HG03378 (cell line): ENCODE measurements at regions not wholly inside any gene's neighbourhood (a gene's known extent, or its start where the extent isn't known, plus 50 kb on each side); places are given as distances from the start of the nearest gene placed in this dataset.
A peak's percentile ranks its signal among the peaks of the same experiment; 100 is the strongest.
"Not testable (repeated sequence)": the region's sequence is repeated elsewhere in the genome, so short reads cannot be mapped to it uniquely, and the experiment has no call there.

Source experiments
- ATAC-seq: cut with Tn5 transposase; IDR thresholded peaks from one replicate; pipeline ENCODE4 v1.9.1; 2021; ENCODE audit warnings: mild to moderate bottlenecking, moderate library complexity; ENCODE audit not compliant: unreplicated experiment

DNA sequence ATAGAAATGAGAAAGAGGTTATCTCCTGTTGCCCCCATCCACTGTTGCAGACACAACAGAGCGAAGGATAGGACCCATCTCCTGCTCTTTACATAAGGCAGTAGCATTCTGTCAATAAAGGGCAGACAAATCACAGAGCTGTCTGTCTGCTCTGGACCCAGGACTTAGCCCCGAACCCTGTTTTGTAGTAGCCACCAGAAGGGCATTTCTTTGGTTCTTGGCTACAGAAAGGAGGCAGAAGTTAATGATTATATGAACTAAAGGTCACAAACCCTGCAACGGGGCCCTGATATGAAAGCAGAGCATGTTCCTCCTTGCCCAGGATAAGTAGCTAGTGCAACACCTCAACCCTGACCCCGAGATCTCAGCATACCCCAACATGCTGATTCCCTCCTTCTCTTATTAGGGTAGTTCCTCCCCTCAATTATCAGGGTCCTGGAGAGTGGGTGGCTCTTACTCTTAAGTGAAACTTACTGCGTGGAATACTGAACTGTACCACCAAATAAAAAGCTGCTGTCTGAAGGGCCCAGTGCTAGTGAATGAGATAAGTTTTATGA is 680.4 kb upstream of the SPRY2 start:
- no peak for ATAC-seq

DNA sequence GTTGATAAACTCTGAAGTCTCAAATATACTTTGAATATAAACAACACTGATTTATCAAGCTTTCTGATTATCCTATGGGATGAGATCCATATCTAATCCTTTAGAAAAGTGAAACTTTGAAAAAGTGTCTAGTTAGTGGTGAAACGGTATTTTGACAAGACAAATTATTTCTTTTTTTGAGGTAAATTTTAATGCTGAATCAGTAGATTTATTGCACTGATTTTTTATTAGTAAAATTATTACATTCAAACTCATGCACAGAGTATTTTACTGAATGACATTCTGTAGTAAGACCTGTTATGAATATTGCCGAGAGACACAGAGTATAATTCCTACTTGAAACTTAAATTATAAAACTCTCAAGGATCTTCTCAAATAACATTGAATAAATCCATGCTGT is 679.1 kb upstream of the SPRY2 start:
- no peak for ATAC-seq

DNA sequence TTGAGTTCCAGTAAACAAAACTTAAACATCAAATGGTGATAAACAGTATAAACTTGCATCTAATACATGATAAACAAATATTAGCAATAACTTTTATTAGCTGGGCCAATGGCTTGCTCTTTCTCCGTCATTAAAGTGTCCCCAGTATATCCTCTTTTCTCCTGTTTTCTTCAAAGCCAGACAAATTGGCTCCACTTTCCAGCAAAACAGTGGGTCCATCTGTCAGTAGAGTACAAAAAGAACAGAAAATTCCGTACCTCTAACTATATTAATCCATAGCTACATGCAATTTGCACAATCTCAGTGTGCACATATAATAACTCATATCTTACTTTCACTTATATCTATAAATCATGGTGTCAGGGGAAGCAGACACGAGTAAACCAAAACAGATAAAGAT is 678.0 kb upstream of the SPRY2 start:
- no peak for ATAC-seq

DNA sequence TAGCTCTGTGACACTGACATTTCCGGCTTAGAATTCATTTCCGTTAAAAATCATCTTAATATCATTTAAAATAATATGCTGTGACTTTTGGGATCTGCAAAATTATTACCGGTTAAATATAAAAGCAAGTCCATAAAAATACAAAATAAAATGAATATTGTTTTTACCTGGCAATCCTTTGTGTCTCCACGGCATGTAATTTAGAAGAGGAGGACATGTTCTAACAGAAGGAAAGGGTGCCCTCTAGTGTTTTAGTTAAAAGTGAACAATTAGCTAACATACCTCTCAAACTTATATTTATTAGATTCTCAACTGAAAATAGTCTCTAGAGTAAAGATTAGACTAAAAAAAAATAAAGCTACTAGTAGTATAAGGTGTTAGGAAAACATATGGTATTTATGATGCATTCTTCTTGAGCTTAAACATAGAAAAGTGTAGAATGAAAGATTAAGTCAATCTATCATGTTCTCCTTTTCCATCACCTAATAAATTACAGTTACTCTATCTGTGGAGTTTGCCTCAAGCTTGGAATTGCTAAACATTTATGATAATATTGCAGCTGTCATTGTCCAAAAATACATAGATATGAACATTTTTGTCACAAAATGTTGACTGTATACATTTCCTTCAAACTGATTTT is 676.7 kb upstream of the SPRY2 start:
- ATAC-seq: peak; percentile 72

DNA sequence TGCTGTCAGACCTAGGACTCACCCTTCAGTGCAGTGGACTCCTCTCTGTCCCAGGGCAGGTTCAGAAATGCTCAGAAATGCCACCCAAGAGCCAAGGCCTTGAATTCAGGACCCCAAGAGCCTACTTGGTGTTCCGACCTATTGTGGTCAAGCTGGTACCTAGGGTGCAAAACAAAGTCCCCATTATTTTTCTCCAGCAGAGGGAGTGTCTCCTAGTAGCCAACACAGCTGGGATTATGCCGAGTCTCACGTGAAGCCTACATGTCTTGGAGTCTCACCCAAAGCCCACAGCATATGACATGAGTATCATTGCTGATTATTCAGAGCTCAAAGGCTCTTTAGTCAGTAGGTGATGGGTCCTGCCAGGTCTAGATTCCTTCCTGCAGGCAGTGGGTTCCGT is 671.1 kb upstream of the SPRY2 start:
- ATAC-seq: no peak

DNA sequence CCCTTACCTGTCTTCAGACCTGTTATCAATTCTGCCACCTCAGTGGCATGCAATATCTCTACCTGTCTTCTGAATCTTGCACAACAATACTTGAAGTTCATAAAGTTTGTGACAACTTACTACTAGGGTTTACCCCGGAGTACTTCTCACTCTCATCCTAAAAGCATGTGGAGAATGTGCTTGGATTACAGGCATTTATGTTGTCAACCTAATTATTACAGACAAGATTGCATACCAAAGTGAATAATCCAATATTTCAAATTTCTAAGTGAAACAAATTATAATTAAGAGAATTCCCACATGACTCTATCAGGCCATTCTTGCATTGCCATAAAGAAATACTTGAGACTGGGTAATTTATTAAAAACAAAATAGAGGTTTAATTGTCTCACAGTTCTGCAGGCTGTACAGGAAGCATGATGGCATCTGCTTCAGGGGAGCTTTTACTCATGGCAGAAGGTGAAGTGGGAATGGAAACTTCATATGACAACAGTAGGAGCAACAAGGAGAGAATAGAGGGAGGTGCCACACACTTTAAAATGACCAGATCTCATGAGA is 661.0 kb upstream of the SPRY2 start:
- no peak for ATAC-seq

DNA sequence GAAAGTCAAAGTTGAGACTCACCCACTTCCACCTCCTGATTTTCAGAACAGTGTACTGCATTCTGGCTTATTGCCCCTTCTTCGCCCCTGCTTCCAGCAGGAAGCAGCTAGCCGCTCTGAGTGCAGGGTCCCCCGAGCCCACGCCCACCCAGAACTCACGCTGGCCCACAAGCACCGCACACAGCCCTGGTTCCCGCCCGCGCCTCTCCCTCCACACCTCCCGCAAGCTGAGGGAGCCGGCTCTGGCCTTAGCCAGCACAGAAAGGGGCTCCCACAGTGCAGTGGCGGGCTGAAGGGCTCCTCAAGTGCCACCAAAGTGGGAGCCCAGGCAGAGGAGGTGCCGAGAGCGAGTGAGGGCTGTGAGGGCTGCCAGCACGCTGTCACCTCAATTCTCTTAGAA is 657.7 kb upstream of the SPRY2 start:
- not testable (repeated sequence) for ATAC-seq

DNA sequence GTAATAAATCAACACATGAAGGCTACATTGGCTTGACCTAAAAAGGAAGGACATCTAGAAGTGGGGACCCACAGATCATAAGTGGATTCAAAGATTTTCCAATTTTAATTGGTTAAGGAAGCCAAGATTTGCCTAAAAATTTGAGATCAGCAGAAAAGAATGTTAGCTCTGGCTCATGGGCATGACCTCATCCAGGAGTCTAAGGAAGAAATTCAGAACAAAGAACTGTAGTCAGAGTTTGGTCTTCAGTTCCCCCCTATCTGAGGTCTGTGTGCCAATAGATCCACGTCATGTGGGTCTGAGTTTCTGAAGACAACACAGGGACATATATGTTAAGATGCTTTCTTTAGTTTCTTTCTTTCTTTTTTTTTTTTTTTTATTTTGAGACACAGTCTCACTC is 648.8 kb upstream of the SPRY2 start:
- no peak for ATAC-seq

DNA sequence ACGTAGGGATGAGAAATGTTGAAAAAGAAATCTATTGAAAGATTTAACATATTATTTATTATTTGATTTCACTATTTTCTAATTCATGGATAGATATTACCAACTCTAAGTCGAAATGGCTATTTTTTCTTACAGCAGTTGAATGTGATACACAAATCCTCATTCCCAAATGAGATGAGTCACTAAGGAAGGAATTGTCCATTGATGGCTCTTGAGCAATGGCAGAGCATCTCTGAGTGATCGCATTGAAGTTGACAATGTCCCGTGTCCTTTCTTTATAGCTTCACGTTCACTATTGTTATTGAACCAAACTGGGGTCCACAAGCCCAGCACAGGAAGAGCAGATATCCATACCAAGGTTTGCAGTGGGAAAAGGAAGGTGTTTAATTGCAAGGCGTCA is 648.3 kb upstream of the SPRY2 start:
- no peak for ATAC-seq

DNA sequence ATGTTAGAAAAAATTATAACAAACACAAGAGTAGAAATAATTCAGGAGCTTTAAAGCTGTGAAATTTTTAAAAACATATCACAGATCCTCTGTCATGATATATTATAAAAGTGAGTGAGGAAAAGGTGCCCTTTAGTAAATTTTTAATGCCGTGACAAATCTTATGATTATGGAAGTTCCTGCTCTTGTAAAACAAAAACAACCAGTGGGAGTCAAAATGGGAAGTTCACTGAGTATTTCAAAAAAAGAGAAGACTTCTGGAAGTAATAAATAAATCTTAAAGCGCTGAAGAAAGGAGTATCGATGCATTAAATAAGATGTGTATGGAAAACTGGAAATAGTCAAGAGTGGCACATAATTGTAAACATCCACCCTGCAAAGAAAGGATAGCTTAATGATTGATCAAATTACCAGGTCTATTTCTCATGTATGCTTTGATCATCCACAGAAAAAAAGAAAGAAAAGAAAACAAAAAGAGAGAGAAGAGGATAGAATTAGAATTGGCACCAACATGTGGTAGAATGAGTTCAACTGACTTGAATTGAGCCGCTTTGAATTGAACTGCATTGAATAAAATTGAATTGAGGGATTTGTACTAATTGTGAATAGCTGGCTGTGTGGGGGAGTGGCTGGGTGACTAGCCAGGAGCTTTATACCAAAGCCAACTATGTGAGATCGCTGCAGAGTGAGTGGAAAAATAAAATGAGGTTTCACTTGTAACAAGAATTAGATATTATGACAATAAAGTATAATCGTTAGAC is 647.6 kb upstream of the SPRY2 start:
- ATAC-seq: no peak

DNA sequence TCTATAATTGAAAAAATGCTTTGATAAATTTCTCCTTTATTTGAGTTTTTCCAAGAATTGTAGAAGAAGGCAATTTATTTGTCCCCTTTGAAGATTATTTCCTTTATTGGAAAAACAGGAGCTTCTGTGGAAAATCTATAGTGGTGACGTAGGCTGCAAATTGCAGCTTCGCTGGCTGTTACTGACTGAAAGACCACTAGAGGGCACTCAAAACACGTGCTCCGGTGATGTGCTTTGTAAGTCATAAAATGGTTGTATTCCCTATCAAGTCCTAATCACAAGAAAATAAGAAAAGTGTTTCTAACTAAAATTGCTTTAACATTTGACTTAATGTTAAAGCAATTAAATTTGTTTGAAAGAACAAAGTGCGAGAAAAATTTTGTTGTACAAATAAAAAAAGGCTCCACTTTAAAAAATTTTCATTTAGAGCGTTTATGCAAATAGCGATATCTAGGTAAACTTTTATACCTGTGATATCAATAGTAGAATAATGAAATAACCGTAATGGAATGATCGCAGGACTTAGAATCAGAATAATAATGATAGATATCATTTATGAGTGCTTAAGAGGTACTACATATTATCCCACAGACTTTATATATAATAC is 638.2 kb upstream of the SPRY2 start:
- ATAC-seq: peak; percentile 96

DNA sequence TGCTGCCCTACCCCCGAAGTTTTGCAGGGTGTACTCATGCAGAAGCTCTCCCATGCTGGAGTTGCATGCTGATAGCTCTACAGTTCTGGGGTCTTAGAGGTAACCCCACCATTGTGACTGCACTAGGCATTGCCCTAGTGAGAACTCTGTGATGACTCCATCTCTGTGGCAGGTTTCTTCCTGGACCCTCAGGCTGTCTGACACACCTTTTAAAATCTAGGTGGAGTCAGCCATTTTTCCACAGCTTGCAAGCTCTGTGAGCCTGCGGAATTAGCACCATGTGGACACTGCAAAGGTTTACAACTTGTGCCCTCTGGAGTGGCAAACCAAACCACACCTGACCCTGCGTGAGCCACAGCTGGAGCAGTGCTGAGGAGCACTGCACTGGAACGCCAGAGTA is 636.2 kb upstream of the SPRY2 start:
- ATAC-seq: no peak

DNA sequence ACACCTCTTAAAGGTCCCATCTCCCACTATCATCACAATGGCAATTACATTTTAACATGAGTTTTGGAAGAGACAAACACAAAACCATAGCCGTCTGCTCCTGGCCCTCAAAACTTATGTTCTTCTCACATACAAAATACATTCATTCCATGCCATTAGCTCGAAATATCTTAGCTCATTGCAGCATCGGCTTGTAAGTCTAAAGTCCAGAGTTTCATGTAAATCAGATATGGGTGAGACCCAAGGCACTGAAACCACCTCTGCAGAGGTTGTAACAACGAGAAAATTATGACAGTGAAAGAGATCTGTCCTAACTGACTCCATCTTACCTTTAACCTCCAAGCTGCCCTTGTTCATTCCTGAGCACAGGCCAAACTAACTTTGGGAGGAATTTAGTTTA is 635.0 kb upstream of the SPRY2 start:
- ATAC-seq: no peak

DNA sequence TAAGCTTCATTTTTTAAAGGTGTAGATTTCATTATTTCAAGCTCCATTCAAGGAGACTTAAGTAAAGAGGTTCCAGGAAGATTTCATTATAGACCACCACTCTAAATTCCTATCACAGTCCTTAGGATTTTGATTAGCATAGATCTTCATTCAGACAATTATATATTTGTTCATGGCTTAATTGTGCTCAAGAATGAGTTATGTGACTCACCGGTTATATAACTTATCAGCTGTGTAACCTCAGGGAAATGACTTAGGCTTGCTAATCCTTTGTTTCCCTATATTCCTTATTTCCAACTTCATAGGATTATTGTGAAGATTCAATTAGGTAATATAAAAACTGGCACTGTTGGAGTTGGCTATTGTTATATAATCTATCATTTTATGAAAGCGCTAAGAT is 632.8 kb upstream of the SPRY2 start:
- ATAC-seq: no peak

DNA sequence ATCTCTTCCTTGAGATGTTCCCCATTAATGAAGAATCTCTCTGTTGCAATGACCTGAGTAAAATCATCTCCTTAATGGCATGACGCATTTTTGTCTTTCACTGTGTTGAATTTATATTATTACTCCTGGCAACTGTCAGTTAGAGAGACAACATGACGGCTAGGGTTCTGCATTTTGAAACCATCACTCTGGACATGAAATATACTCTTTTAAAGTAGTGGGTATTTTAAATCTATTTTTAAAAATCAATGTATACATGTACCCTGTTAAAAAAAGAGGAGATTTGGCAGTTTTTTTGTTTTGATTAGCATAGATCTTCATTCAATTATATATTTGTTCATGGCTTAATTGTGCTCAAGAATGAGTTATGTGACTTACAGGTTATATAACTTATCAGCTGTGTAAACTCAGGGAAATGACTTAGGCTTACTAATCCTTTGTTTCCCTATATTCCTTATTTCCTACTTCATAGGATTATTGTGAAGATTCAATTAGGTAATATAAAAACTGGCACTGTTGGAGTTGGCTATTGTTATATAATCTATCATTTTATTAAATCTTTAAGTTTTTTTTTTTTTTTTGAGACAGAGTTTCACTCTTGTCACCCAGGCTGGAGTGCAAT is 632.0 kb upstream of the SPRY2 start:
- no peak for ATAC-seq

DNA sequence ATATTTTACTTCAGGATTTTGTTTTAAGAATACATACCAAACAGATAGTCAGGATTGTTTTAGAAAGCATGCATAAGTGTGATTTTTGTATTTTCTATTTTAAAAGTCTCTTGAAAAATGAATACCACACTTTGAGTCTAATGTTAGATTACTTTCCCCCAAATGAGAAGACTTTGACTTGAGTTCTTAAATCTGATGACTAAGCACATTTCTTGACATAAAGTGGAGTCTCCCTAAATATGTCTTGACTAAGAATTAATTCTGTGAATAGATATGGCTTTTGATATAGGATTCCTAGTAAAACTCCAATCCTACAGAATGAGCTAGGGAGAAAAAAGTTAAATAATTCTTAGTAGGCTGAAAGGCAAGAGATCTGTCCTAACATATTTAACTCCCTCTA is 624.2 kb upstream of the SPRY2 start:
- no peak for ATAC-seq

DNA sequence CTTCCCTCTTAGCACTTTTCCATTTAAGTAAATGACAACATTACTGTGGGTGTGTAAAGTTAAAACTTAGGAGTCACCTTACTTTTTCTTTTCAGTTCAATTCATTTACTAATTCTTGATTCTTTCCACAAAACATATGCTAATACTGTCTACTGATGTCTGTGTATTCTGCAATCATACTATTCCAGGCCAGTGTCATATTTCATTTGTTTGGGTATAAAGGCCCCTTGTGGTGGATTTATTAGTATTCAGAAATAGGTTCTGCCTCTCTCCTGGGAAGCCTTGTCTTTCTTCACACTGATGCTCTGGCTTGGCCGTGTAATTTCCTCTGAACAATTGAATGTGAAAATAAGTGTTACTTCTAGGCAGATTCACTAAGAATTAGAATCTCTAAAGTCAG is 621.9 kb upstream of the SPRY2 start:
- ATAC-seq: no peak

DNA sequence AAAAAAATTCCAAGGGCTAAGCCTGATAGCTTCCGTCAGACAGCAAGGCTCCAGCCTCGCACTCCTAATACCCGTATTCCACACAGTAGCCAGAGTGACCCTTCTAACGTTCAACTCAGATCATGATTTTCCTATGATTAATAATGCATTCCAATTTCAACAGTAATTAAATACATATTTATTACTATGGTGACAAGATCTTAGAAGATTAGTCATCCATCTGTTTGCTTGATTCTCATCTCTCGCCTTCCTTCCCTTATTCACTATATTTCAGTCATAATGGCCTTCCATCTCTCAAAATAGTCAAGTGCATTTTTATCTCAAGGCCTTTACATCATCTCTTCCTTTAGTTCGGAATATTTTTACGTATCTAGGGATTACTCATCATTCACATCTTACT is 621.2 kb upstream of the SPRY2 start:
- no peak for ATAC-seq

DNA sequence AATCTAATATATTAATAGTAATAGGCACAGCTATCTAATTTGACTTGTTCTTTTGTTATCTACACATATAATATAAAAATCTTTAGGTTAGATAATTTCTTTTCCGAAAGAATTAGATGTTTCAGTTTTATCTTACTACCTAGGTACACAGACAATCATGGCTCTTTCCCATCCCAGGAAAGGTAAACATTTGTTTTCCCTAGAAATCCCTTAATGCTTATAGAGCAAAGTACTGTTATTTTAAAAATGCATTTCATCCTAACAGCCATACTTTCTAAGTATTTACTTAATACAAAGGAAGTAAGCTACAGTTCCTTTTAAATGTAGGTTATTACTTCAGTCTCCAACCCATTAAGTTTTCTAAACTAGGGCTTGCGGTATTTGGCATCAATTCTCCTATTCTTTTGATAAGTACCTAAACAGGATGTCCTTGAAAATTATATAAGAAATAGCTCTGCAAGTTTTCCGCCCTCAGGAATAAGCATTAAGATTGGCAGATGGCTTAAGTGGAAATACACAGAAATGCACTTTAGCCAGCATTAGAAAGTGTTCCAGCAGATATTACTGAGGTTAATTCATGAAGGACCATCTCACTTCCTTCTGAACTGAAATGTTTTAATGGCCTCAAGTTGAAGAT is 616.2 kb upstream of the SPRY2 start:
- ATAC-seq: no peak

DNA sequence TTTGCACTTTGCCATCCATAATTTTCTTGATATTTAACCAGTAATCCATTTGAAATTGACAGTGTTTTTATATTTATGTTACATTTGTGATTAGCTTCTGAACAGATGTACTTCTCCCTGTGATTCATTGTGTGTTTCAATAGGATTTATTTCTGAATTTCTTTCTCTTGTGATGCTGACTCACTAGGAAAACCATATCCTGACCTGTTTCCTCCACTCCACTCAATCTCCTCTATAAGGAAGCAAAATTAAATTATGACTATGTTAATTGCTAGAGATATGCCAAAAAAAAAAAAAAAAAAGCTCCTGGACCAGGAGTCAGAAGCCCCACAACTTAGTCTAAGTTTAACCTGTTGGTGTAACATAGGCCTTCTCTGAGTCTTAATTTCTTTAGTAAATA is 614.6 kb upstream of the SPRY2 start:
- ATAC-seq: no peak

DNA sequence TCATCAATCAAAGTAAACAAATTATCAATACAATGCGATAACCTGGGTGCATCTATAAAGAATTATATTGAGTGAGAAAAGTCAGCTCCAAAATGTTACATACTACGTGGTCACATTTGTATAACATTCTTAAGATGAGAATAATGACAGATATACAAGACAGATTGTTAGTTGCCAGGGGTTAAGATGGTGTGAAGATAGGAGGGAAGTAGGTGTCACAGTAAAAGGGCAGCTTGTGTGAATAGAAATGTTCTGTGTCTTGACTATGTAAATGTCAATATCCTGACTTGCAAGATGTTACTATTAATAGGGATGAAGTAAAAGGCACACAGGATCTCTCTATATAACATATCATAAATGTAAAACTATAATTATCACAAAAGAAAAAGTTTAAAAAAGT is 611.2 kb upstream of the SPRY2 start:
- no peak for ATAC-seq
